Neuronal stem cell (in vitro differentiated cells): ENCODE measurements at regions not wholly inside any gene's neighbourhood (a gene's known extent, or its start where the extent isn't known, plus 50 kb on each side); places are given as distances from the start of the nearest gene placed in this dataset.

Experiments used
- DNase-seq: peaks from one replicate; pipeline ENCODE4 v3.0.0-alpha.2; 2013; ENCODE audit warnings: low spot score
- H2AFZ ChIP-seq: one replicate; pipeline ENCODE4 v1.6.1; 2013; ENCODE audit warnings: mild to moderate bottlenecking, low read length, inconsistent platforms
- H2AK5ac ChIP-seq: 2 replicates; pipeline ENCODE4 v1.6.1; 2013; ENCODE audit warnings: low read depth, mild to moderate bottlenecking, inconsistent platforms, low read length, moderate library complexity, mixed read lengths
- H2BK120ac ChIP-seq: 2 replicates; pipeline ENCODE4 v1.6.1; 2013; ENCODE audit warnings: low read depth, mild to moderate bottlenecking, inconsistent platforms, low read length, moderate library complexity, mixed read lengths
- H2BK12ac ChIP-seq: one replicate; pipeline ENCODE4 v1.6.1; 2013; ENCODE audit warnings: low read length, inconsistent platforms
- H2BK15ac ChIP-seq: 2 replicates; pipeline ENCODE4 v1.6.1; 2013; ENCODE audit warnings: mild to moderate bottlenecking, low read length, inconsistent platforms, mixed read lengths
- H2BK5ac ChIP-seq: one replicate; pipeline ENCODE4 v1.6.1; 2013; ENCODE audit warnings: inconsistent platforms, mild to moderate bottlenecking, low read length, moderate library complexity
- H3K14ac ChIP-seq: one replicate; pipeline ENCODE4 v1.6.1; 2013; ENCODE audit warnings: low read length, inconsistent platforms
- H3K18ac ChIP-seq: 2 replicates; pipeline ENCODE4 v1.6.1; 2013; ENCODE audit warnings: low read length, inconsistent platforms
- H3K23ac ChIP-seq: 2 replicates; pipeline ENCODE4 v1.6.1; 2013; ENCODE audit warnings: low read depth, mild to moderate bottlenecking, mixed read lengths, low read length, inconsistent platforms; ENCODE audit not compliant: poor library complexity
- H3K27ac ChIP-seq: replicated peaks from 3 replicates; pipeline ENCODE4 v1.5.1; 2013; ENCODE audit warnings: low read length, inconsistent platforms
- H3K27me3 ChIP-seq, 3 experiments: 2 replicates each; pipeline ENCODE4 v1.6.1; 2013; ENCODE audit warnings: low read length in 3 of 3, mild to moderate bottlenecking in 2 of 3, inconsistent platforms in 1 of 3, low read depth in 1 of 3, mixed read lengths in 1 of 3, moderate library complexity in 1 of 3; ENCODE audit not compliant: control insufficient read depth in 3 of 3, insufficient read depth in 3 of 3
- H3K36me3 ChIP-seq, 2 donors: replicated peaks in 1 of 2; 2 replicates each; pipeline ENCODE4 v1.6.1; 2013; ENCODE audit warnings: low read length in 2 of 2; ENCODE audit not compliant: control insufficient read depth in 2 of 2, insufficient read depth in 2 of 2
- H3K4ac ChIP-seq: 2 replicates; pipeline ENCODE4 v1.6.1; 2013; ENCODE audit warnings: inconsistent platforms, mild to moderate bottlenecking, low read length, moderate library complexity
- H3K4me1 ChIP-seq, 2 donors: 1 replicate in 1 of 2; 2 replicates in 1 of 2; pipeline ENCODE4 v1.6.1; 2013; ENCODE audit warnings: low read length in 2 of 2, low read depth in 1 of 2; ENCODE audit not compliant: control insufficient read depth in 2 of 2, insufficient read depth in 1 of 2
- H3K4me2 ChIP-seq: one replicate; pipeline ENCODE4 v1.6.1; 2013; ENCODE audit warnings: mild to moderate bottlenecking, low read length, inconsistent platforms; ENCODE audit not compliant: insufficient read depth, poor library complexity, severe bottlenecking
- H3K4me3 ChIP-seq, 2 donors: 2 replicates each; pipeline ENCODE4 v1.5.1; 2013; ENCODE audit warnings: low read length in 2 of 2, mild to moderate bottlenecking in 2 of 2, inconsistent platforms in 1 of 2, moderate library complexity in 1 of 2
- H3K79me1 ChIP-seq: one replicate; pipeline ENCODE4 v1.6.1; 2013; ENCODE audit warnings: low read depth, mild to moderate bottlenecking, inconsistent platforms, low read length, moderate library complexity
- H3K9ac ChIP-seq: one replicate; pipeline ENCODE4 v1.6.1; 2013; ENCODE audit warnings: mild to moderate bottlenecking, low read depth, low read length, inconsistent platforms; ENCODE audit not compliant: poor library complexity
- H3K9me3 ChIP-seq, 2 donors: replicated peaks in 1 of 2; 2 replicates each; pipeline versions ENCODE3 to v1.6.1; 2013; ENCODE audit warnings: low read length in 2 of 2, mild to moderate bottlenecking in 2 of 2, inconsistent platforms in 1 of 2, low read depth in 1 of 2, mixed read lengths in 1 of 2, moderate library complexity in 1 of 2; ENCODE audit not compliant: control insufficient read depth in 2 of 2, insufficient read depth in 1 of 2
- H4K8ac ChIP-seq: one replicate; pipeline ENCODE4 v1.6.1; 2013; ENCODE audit warnings: low read depth, mild to moderate bottlenecking, inconsistent platforms, low read length, moderate library complexity
- H4K91ac ChIP-seq: one replicate; pipeline ENCODE4 v1.6.1; 2013; ENCODE audit warnings: low read length, low read depth, mild to moderate bottlenecking, inconsistent platforms; ENCODE audit not compliant: poor library complexity
- WGBS, 2 donors: extraction: QIAGEN DNeasy Blood & Tissue Kit; methylation state at CpG; one replicate each; pipeline ENCODE4 v1.1.7; 2013; ENCODE audit warnings: missing lambda C conversion rate in 2 of 2, mixed read lengths in 1 of 2; ENCODE audit not compliant: insufficient read length in 2 of 2, insufficient replicate concordance in 1 of 2; ENCODE audit errors: extremely low coverage in 2 of 2; 5-methylcytosine and 5-hydroxymethylcytosine counted together

GRCh38 chr6:168255283-168255881, 64.2 kb downstream of the DACT2 start:
- H3K36me3 ChIP-seq, result no peaks in the 10 kb centered on the region
- H3K79me1 ChIP-seq, result no peaks in the 10 kb centered on the region
- no peak overlapping the region for H3K4ac ChIP-seq
- WGBS, 2 donors, result no CpG with 5 or more reads among the region's 4 CpGs
- H3K4me1 ChIP-seq, result peaks cover 1 to 2% of the 10 kb centered on the region in 2 donors
- H3K9me3 ChIP-seq, result peaks cover 3 to 12% of the 10 kb centered on the region in 2 donors
- no peak overlapping the region for H2AK5ac ChIP-seq
- no peak overlapping the region for H3K4me3 ChIP-seq
- no peak overlapping the region for H4K91ac ChIP-seq
- no peak overlapping the region for H3K4me2 ChIP-seq
- no peak overlapping the region for H2BK5ac ChIP-seq
- no peak overlapping the region for H3K23ac ChIP-seq
- no peak overlapping the region for H2BK15ac ChIP-seq
- no peak overlapping the region for H2AFZ ChIP-seq
- no peak overlapping the region for H3K18ac ChIP-seq
- no peak overlapping the region for H3K27ac ChIP-seq
- H3K27me3 ChIP-seq, result no peaks in the 10 kb centered on the region
- DNase-seq, result no peak
- no peak overlapping the region for H2BK120ac ChIP-seq
- H2BK12ac ChIP-seq, result no peak overlapping the region
- H3K9ac ChIP-seq, result no peak overlapping the region
- no peak overlapping the region for H4K8ac ChIP-seq
- no peak overlapping the region for H3K14ac ChIP-seq

- Histone ChIP-seq H3K23ac (no peak overlapping the region), H3K27me3 (no peaks in the 10 kb centered on the region), H4K8ac (no peak overlapping the region), H3K18ac (no peak overlapping the region), H3K4ac (no peak overlapping the region), H2BK12ac (no peak overlapping the region), H3K14ac (no peak overlapping the region), H4K91ac (no peak overlapping the region), H2BK15ac (no peak overlapping the region), H2BK5ac (no peak overlapping the region), H3K79me1 (no peaks in the 10 kb centered on the region), H2AFZ (no peak overlapping the region), H3K9ac (no peak overlapping the region), H3K4me1 (peaks cover 0 to 2% of the 10 kb centered on the region in 2 donors), H3K4me3 (no peak overlapping the region), H3K27ac (no peak overlapping the region), H3K36me3 (no peaks in the 10 kb centered on the region), H3K9me3 (peaks cover 3 to 12% of the 10 kb centered on the region in 2 donors), H3K4me2 (no peak overlapping the region), H2AK5ac (no peak overlapping the region), H2BK120ac (no peak overlapping the region)
- no peak for DNase-seq
- no CpG with 5 or more reads among the region's 4 CpGs for WGBS, 2 donors
Observed at GRCh38 chr6:168252267-168252666, 67.3 kb downstream of the DACT2 start.

GRCh38 chr6:168250250-168250649, 69.3 kb downstream of the DACT2 start:
- peaks cover 0 to 2% of the 10 kb centered on the region in 2 donors for H3K4me1 ChIP-seq
- no peaks in the 10 kb centered on the region for H3K36me3 ChIP-seq
- no peak overlapping the region for H4K8ac ChIP-seq
- H2AK5ac ChIP-seq, result no peak overlapping the region
- no peak overlapping the region for H3K18ac ChIP-seq
- no peak overlapping the region for H2BK12ac ChIP-seq
- no peak overlapping the region for H2AFZ ChIP-seq
- no peak overlapping the region for H3K27ac ChIP-seq
- H2BK120ac ChIP-seq, result no peak overlapping the region
- H3K9ac ChIP-seq, result no peak overlapping the region
- no peaks in the 10 kb centered on the region for H3K79me1 ChIP-seq
- no CpG with 5 or more reads among the region's 11 CpGs for WGBS, 2 donors
- H2BK15ac ChIP-seq, result no peak overlapping the region
- DNase-seq, result no peak
- no peak overlapping the region for H3K23ac ChIP-seq
- no peak overlapping the region for H3K14ac ChIP-seq
- no peaks in the 10 kb centered on the region for H3K27me3 ChIP-seq
- H3K4me2 ChIP-seq, result no peak overlapping the region
- no peak overlapping the region for H3K4me3 ChIP-seq
- H3K9me3 ChIP-seq, result peaks cover 0 to 8% of the 10 kb centered on the region in 2 donors
- H2BK5ac ChIP-seq, result no peak overlapping the region
- H3K4ac ChIP-seq, result no peak overlapping the region
- no peak overlapping the region for H4K91ac ChIP-seq

- no peak overlapping the region for H3K4ac ChIP-seq
- no peak overlapping the region for H2AFZ ChIP-seq
- H3K9me3 ChIP-seq, result peaks cover 0 to 3% of the 10 kb centered on the region in 2 donors
- no peak overlapping the region for H2BK120ac ChIP-seq
- no peak overlapping the region for H3K9ac ChIP-seq
- H3K4me2 ChIP-seq, result no peak overlapping the region
- H2BK5ac ChIP-seq, result no peak overlapping the region
- H3K27me3 ChIP-seq, result no peaks in the 10 kb centered on the region
- no peak overlapping the region for H3K18ac ChIP-seq
- no peak overlapping the region for H2BK15ac ChIP-seq
- H4K8ac ChIP-seq, result no peak overlapping the region
- no peak for DNase-seq
- no peak overlapping the region for H3K23ac ChIP-seq
- no peak overlapping the region for H2AK5ac ChIP-seq
- H4K91ac ChIP-seq, result no peak overlapping the region
- no peak overlapping the region for H3K27ac ChIP-seq
- no peak overlapping the region for H3K14ac ChIP-seq
- H3K79me1 ChIP-seq, result no peaks in the 10 kb centered on the region
- H2BK12ac ChIP-seq, result no peak overlapping the region
- H3K36me3 ChIP-seq, result no peaks in the 10 kb centered on the region
- no peak overlapping the region for H3K4me3 ChIP-seq
- WGBS, 2 donors, result no CpG with 5 or more reads among the region's 13 CpGs
- peaks cover 0 to 5% of the 10 kb centered on the region in 2 donors for H3K4me1 ChIP-seq
Observed at GRCh38 chr6:168249746-168250145, 69.8 kb downstream of the DACT2 start.
